HG02798 (cell line): ENCODE measurements at regions not wholly inside any gene's neighbourhood (a gene's known extent, or its start where the extent isn't known, plus 50 kb on each side); places are given as distances from the start of the nearest gene placed in this dataset.

Source experiments
- ATAC-seq: cut with Tn5 transposase; IDR thresholded peaks from one replicate; pipeline ENCODE4 v1.9.1; 2021; ENCODE audit warnings: mild to moderate bottlenecking; ENCODE audit not compliant: unreplicated experiment, poor library complexity

- ATAC-seq = no peak
These were observed 51.7 kb upstream of the ACVR2A start for GRCh38 chr2:147792966-147793617.

GRCh38 chr2:147790580-147790979 lies 54.2 kb upstream of the ACVR2A start:
- no peak for ATAC-seq

GRCh38 chr2:147789720-147790119 lies 55.1 kb upstream of the ACVR2A start:
- ATAC-seq = no peak

DNA sequence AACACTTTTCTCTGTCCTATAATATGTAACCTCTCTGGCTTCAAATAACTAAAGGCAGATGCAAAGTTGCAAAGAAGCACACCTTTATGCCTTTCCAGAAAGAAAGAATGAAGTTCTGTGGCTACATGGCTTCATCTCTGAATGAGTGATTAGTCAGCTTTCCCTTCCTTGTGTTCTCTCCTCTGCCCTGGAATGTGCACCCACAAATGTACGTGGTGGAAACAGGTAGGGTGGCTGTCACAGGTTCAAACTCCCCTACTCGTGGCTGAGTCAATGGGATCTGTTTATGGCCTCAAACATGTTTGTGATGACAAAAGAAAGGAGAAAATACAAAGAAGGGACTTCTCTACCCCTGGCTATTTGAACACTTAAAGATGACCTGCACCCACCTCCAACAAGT lies 55.5 kb upstream of the ACVR2A start:
- no peak for ATAC-seq

DNA sequence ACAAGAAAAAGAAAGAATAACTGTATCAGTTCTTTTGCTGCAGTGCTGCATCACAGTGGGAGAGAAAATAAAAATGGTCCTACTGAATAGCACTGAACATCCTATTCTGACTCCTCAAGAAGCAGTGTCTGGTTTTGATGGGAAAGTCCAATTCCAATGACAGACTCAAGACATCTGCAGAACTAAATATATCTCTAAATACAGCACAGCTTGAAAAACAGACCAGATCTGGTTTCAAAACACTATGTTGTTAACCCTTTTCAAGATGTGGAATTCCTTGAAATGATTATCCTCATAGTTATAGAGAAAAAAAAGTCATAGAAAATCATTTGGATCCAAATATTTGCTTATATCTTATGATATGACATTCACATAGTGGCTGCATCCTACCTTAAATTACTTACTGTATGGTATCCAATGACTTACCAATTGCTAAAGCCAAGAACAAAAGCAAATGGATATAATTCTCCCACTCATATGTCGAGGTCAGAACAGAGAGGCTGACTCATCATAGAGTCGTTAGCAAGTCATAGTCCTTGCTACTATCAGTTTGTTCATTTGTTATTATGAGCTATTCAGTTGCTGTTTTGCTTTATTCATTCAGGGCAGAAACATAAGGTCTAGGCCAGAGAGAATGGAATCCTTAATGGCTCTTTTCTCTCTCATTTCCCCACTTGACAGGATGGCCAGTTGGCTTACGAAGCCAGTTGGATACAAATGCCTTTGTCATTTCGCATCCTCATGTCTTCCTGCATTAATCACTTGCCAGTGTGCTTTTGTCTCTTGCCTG lies 62.5 kb upstream of the ACVR2A start:
- ATAC-seq = no peak

DNA sequence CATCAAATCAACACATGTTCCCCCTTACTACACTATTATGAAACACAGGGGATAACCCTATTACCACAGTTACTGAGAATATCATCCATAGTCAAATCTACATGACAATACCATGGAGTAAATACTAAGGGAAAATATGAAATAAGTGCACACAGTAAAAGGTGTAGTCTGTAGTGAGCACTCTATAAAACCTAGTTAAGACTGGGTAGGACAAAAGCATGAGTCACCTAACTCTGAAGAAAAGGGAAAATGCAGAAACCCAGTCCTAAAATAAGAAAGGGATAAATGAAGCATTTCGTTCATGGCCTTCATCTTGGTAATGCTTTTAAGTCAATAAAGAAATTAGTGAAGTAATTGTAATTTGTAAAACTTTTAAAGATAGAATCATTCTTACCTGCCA lies 65.4 kb upstream of the ACVR2A start:
- ATAC-seq = no peak

GRCh38 chr2:147777394-147777793 lies 67.4 kb upstream of the ACVR2A start:
- no peak for ATAC-seq

GRCh38 chr2:147774805-147775204 lies 70.0 kb upstream of the ACVR2A start:
- ATAC-seq = no peak

- no peak for ATAC-seq
These were observed 71.3 kb upstream of the ACVR2A start for GRCh38 chr2:147773479-147773878.

GRCh38 chr2:147772781-147773180 lies 72.0 kb upstream of the ACVR2A start:
- no peak for ATAC-seq

DNA sequence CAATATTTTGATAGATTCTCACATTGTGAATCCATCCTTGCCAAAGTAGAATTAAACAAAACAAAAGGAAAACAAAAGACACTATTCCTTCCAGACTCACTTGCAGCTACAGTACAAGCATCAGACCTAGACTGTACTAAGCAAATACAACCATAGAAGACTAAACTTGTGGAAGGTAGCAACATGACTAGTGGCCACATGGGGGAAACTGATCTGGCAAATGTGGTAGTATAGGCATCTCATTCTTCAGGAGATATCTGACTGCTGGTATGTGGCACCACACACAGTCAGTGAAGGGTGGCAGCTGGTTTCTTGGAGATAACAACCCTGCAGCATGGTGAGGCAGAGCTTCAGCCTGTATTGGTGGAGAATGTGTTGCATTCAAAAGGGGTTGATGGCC lies 81.0 kb upstream of the ACVR2A start:
- no peak for ATAC-seq

- ATAC-seq = no peak
These were observed 83.8 kb upstream of the ACVR2A start for GRCh38 chr2:147760984-147761383.

GRCh38 chr2:147759536-147759935 lies 85.3 kb upstream of the ACVR2A start:
- no peak for ATAC-seq

GRCh38 chr2:147758821-147759220 lies 86.0 kb upstream of the ACVR2A start:
- ATAC-seq = no peak

GRCh38 chr2:147756069-147756468 lies 88.8 kb upstream of the ACVR2A start:
- ATAC-seq = no peak

DNA sequence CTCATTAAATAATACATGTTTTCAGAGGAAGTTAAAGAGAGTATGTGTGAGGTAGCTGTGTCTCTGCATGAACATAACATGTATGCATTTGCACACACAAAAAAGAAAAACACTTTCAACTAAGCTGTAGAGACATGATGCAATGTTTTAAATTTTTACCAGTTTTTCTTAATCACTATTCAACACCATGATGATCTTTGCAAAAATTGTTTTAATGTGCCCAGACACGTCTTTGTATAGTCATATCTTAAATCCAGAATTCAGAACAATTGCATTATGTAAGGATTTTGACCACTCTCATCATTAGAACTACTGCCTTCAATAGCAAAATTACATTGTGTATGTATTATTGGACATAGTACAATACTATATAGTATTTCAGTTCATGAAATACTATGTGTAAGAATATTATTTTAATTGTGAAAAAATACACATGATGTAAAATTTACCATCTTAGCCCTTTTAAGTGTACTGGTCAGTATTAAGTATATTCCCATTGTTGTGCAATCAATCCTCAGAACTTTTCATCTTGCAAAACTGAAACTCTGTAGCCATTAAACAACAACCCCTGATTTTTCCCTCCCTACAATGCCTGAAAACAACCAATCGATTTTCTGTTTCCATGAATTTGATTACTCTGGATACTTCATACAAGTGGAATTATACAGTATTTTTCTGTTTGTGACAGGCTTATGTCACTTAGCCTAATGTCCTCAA lies 104.5 kb upstream of the ACVR2A start:
- ATAC-seq = no peak

GRCh38 chr2:147739508-147739907 lies 105.3 kb upstream of the ACVR2A start:
- ATAC-seq = no peak

- no peak for ATAC-seq
These were observed 126.0 kb upstream of the ACVR2A start for GRCh38 chr2:147718831-147719230.

DNA sequence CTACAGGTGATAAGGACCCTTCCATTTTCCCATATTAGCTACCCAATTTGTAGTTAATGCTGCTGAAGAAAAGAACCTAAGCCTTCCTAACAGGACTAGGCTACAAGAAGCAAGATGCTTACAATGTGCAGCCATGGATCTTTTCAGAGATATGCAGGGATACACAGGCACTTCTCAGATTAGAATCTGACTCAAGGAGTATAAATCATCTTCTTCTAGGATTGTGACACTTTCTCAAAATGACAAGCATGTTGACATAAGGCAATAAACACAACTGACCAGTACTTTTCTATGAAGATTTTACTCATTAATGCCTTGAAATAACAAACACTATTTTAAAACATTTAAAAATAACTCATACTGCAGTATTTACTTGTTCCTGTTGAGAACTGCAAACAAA lies 127.9 kb upstream of the ACVR2A start:
- ATAC-seq = no peak

DNA sequence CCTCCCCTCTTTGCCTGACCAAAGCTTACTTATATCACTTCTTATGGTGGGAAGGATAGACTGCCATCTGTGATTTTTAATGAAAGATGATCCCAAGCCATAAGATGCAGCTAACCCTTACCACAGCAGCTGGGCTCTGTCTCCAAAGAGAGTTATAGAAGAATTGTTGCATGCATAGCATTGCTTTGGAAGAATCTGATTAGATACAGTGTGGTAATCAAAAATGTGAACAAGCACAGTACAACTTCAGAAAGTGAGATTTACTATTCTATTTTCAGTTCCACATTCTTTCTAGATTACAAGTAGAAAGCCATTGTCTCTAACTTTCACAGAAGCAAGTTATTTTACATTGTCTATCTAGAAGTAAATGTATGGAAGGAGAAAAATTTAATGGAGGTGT lies 129.0 kb upstream of the ACVR2A start:
- ATAC-seq = peak; percentile 73

DNA sequence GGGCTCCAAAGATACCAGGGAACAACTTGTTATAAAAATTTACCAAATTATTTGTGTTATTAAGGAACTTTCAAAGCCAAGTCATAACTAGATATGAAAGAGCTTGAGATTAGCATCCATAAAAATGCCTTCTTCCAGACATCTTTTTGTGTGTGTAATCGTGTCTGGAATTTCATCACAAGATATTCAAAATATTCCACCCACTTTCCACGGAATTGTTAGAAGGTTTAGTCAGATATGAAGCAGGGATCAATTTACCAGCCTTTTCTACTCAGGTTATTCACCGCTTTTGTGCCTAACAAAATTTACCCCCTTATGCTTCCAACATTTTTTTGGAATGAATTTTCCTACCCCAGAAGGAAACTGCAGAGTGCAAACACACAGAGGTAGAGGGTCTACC lies 130.2 kb upstream of the ACVR2A start:
- no peak for ATAC-seq
